ENCODE measurements at regions not wholly inside any gene's neighbourhood (a gene's known extent, or its start where the extent isn't known, plus 50 kb on each side); places are given as distances from the start of the nearest gene placed in this dataset.

DNA sequence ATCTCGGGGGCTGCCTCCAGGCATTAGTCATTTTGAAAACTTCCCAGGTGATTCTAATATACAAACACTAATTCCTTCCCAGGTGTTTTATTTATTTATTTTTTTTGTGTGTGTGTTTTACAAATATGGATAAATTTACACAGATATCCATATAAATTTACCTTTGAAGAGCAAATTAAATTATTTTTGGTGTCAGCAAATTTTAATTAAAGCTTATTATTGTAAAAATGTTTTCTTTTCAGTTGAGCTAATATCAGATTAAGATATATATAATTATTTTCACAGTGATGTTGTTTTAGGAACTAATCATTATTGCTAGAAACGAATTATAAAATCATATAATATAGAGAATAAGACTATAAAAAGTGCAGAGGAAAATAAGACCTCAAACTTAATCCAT is 62.0 kb upstream of the FREM3 start:
- TF ChIP-seq, protein P1, sequence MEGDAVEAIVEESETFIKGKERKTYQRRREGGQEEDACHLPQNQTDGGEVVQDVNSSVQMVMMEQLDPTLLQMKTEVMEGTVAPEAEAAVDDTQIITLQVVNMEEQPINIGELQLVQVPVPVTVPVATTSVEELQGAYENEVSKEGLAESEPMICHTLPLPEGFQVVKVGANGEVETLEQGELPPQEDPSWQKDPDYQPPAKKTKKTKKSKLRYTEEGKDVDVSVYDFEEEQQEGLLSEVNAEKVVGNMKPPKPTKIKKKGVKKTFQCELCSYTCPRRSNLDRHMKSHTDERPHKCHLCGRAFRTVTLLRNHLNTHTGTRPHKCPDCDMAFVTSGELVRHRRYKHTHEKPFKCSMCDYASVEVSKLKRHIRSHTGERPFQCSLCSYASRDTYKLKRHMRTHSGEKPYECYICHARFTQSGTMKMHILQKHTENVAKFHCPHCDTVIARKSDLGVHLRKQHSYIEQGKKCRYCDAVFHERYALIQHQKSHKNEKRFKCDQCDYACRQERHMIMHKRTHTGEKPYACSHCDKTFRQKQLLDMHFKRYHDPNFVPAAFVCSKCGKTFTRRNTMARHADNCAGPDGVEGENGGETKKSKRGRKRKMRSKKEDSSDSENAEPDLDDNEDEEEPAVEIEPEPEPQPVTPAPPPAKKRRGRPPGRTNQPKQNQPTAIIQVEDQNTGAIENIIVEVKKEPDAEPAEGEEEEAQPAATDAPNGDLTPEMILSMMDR (IDR thresholded peaks at IDR 0.05), result no peak
- no peak for TF ChIP-seq POLR2A (IDR thresholded peaks at IDR 0.05)

Measured in prostate gland (tissue), 2 donors.